ENCODE measurements at regions not wholly inside any gene's neighbourhood (a gene's known extent, or its start where the extent isn't known, plus 50 kb on each side); places are given as distances from the start of the nearest gene placed in this dataset.

DNA sequence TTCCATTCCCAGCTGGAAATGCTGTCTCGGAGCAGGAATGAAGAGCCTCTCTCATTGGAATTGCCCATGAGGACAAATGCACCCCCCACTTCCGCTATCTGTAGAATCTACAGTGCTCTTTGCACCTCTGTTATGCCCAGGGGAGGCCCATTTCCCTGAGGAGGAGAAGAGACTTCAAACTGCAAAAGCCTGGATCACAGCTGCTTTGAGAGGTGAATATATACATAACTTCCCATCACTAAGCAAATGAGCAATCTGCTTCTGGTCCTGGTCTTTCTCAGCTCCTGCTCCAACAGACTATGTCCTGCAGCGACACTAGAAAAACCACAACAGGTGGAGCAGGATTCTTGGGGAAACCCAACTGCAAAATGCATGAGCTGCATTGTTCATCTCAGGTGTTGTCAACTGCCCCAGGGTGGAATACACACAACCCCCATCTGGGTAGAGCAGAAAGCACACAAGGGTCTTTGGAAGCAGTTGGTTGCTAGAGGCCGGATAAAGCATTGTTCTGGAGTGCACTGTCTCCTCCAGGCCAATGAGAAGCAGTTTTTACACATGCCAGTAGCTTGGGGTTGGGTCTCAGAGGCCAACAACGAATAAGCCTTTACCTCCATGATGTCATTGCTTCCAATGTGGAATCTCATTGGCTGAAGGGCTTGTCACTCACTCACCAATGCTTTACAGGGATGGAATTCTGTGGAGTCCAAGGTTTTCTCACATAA is 67.7 kb upstream of the RAB4A start:
- no peak for TF ChIP-seq POLR2A (IDR thresholded peaks at IDR 0.05)
- no peak for TF ChIP-seq CTCF (IDR thresholded peaks at IDR 0.05)
